B cell (primary cell): ENCODE measurements at regions not wholly inside any gene's neighbourhood (a gene's known extent, or its start where the extent isn't known, plus 50 kb on each side); places are given as distances from the start of the nearest gene placed in this dataset.

Source experiments
- ATAC-seq: fragments of 200-7000 bp; cut with Tn5 transposase; one replicate; pipeline ENCODE4 v1.10.0; 2021; ENCODE audit warnings: low read depth, mild to moderate bottlenecking, moderate number of reproducible peaks, moderate library complexity
- CTCF ChIA-PET: fragments of 350-600 bp; sonication (Branson Sonifier 250); formaldehyde crosslinking; loops from one replicate; lab custom pipeline; 2021; ENCODE audit warnings: antibody characterized with exemption, inconsistent platforms; lab: Charles Lee
- POLR2A ChIA-PET: fragments of 350-600 bp; sonication (Branson Sonifier 250); formaldehyde crosslinking; loops from one replicate; lab custom pipeline; 2021; ENCODE audit warnings: antibody characterized with exemption; lab: Charles Lee
- DNase-seq: peaks from one replicate; pipeline ENCODE4 v3.0.0; 2013
- H2AFZ ChIP-seq: 2 replicates; pipeline ENCODE4 v1.6.1; 2012; ENCODE audit warnings: mild to moderate bottlenecking, low read depth, low read length; ENCODE audit not compliant: insufficient read depth, poor library complexity, severe bottlenecking
- H3K27ac ChIP-seq, 2 donors: 1 replicate in 1 of 2; 2 replicates in 1 of 2; pipeline ENCODE4 v1.5.1; 2012 to 2013; ENCODE audit warnings: low read length in 2 of 2, mild to moderate bottlenecking in 2 of 2, moderate library complexity in 1 of 2
- H3K27me3 ChIP-seq, 4 experiments: fragments of 200-600 bp in 1 of 4; sonication (generic) in 1 of 4; replicated peaks in 1 of 4; 1 replicate in 2 of 4; 2 replicates in 2 of 4; pipeline versions ENCODE4 v1.6.1 to v1.7.0; 2013 to 2016; ENCODE audit warnings: low read length in 3 of 4, mild to moderate bottlenecking in 2 of 4, mixed read lengths in 1 of 4, moderate library complexity in 1 of 4; ENCODE audit not compliant: insufficient read depth in 4 of 4, control insufficient read depth in 3 of 4; ENCODE audit errors: control extremely low read depth in 1 of 4
- H3K36me3 ChIP-seq, 2 experiments: replicated peaks in 1 of 2; 1 replicate in 1 of 2; 2 replicates in 1 of 2; pipeline versions ENCODE4 v1.6.1 to v1.7.1; 2013; ENCODE audit warnings: low read length in 1 of 2; ENCODE audit not compliant: insufficient read depth in 2 of 2, control insufficient read depth in 1 of 2; ENCODE audit errors: control extremely low read depth in 1 of 2, extremely low read depth in 1 of 2
- H3K4me1 ChIP-seq, 2 donors: fragments of 200-600 bp in 1 of 2; sonication (generic) in 1 of 2; 1 replicate in 1 of 2; 2 replicates in 1 of 2; pipeline versions ENCODE4 v1.5.1 to v1.6.1; 2013 to 2017; ENCODE audit warnings: low read length in 2 of 2; ENCODE audit not compliant: control insufficient read depth in 2 of 2, insufficient read depth in 2 of 2
- H3K4me2 ChIP-seq: replicated peaks from 2 replicates; pipeline ENCODE3; 2012; ENCODE audit warnings: mild to moderate bottlenecking, low read depth, low read length; ENCODE audit not compliant: poor library complexity, severe bottlenecking
- H3K4me3 ChIP-seq, 5 experiments: fragments of 200-600 bp in 1 of 5; sonication (generic) in 1 of 5; 1 replicate in 3 of 5; 2 replicates in 2 of 5; pipeline versions ENCODE4 v1.5.1 to v1.7.0; 2011 to 2016; ENCODE audit warnings: low read length in 4 of 5, mild to moderate bottlenecking in 4 of 5, low read depth in 2 of 5, control low read depth in 1 of 5, moderate library complexity in 1 of 5; ENCODE audit not compliant: insufficient read depth in 1 of 5; ENCODE audit errors: control extremely low read depth in 1 of 5, extremely low read depth in 1 of 5
- H3K79me2 ChIP-seq: fragments of 200-600 bp; sonication (generic); one replicate; pipeline ENCODE4 v1.6.0; 2016; ENCODE audit warnings: low read length; ENCODE audit not compliant: control insufficient read depth, insufficient read depth
- H3K9ac ChIP-seq: fragments of 200-600 bp; sonication (generic); 2 replicates; pipeline ENCODE4 v1.6.1; 2017; ENCODE audit warnings: mild to moderate bottlenecking, low read length, moderate library complexity
- H3K9me3 ChIP-seq, 3 donors: one replicate each; pipeline versions ENCODE4 v1.6.1 to v1.7.1; 2013; ENCODE audit warnings: low read length in 2 of 3; ENCODE audit not compliant: control insufficient read depth in 2 of 3, insufficient read depth in 1 of 3; ENCODE audit errors: control extremely low read depth in 1 of 3
- H4K20me1 ChIP-seq: 2 replicates; pipeline ENCODE4 v1.6.0; 2012; ENCODE audit warnings: mild to moderate bottlenecking, low read length; ENCODE audit not compliant: insufficient read depth, control insufficient read depth, poor library complexity, severe bottlenecking
- H3K27ac Mint-ChIP-seq: one replicate; pipeline ENCODE4 v1.8.0; 2021; ENCODE audit warnings: mixed read lengths
- H3K27me3 Mint-ChIP-seq: one replicate; pipeline ENCODE4 v1.8.0; 2021; ENCODE audit warnings: mixed read lengths
- H3K4me1 Mint-ChIP-seq: one replicate; pipeline ENCODE4 v1.8.0; 2021; ENCODE audit warnings: mixed read lengths
- H3K4me3 Mint-ChIP-seq: one replicate; pipeline ENCODE4 v1.8.0; 2021; ENCODE audit warnings: mixed read lengths
- H3K9me3 Mint-ChIP-seq: one replicate; pipeline ENCODE4 v1.8.0; 2022; ENCODE audit warnings: mixed read lengths; ENCODE audit not compliant: insufficient read depth
- CTCF ChIP-seq: fragments of 200-600 bp; IDR thresholded peaks from one replicate; pipeline ENCODE4 v1.8.0; 2022; ENCODE audit warnings: antibody characterized with exemption, mild to moderate bottlenecking
- EZH2 ChIP-seq: IDR thresholded peaks from 2 replicates; pipeline ENCODE4 v1.6.1; 2012; ENCODE audit warnings: borderline replicate concordance, low read depth, mild to moderate bottlenecking, moderate library complexity, low read length; ENCODE audit not compliant: insufficient read depth, poor library complexity, severe bottlenecking
- WGBS: methylation state at CpG from one replicate; pipeline ENCODE4 v1.1.5; 2013; ENCODE audit warnings: missing lambda C conversion rate; ENCODE audit not compliant: insufficient coverage; 5-methylcytosine and 5-hydroxymethylcytosine counted together
- intact Hi-C: fragments of 100-400 bp; cut with micrococcal nuclease; formaldehyde crosslinking; loops from one replicate; pipeline ENCODE4 v1.10.0; 2022

- no peaks in the 10 kb centered on the region for H3K36me3 ChIP-seq
- no peaks in the 10 kb centered on the region for H3K27me3 ChIP-seq
- no peaks in the 10 kb centered on the region for H3K9me3 ChIP-seq
- 0% methylated on average over 1 of the region's 2 CpGs for WGBS
- H2AFZ ChIP-seq: no peak overlapping the region
- H3K9ac ChIP-seq: no peak overlapping the region
- DNase-seq (no peak), ATAC-seq (no peak)
- CTCF ChIA-PET: no interaction called here
- no peaks in the 10 kb centered on the region for H3K27me3 Mint-ChIP-seq
- H3K4me3 Mint-ChIP-seq: no peak overlapping the region
- intact Hi-C loops: no loop called here
- no peaks in the 10 kb centered on the region for H3K4me1 ChIP-seq
- no peaks in the 10 kb centered on the region for H3K9me3 Mint-ChIP-seq
- no peaks in the 10 kb centered on the region for H3K79me2 ChIP-seq
- TF ChIP-seq EZH2 (no peak), CTCF (no peak)
- no peak overlapping the region for H3K27ac Mint-ChIP-seq
- no peak overlapping the region for H3K4me3 ChIP-seq
- no peaks in the 10 kb centered on the region for H3K4me1 Mint-ChIP-seq
- no peak overlapping the region for H3K4me2 ChIP-seq
- POLR2A ChIA-PET: no interaction called here
- H3K27ac ChIP-seq: no peak overlapping the region
- no peaks in the 10 kb centered on the region for H4K20me1 ChIP-seq
Measured at GRCh38 chr4:179601671-179602070, 2159.4 kb upstream of the AGA start.

GRCh38 chr4:179605196-179605595 is 2163.0 kb upstream of the AGA start:
- Histone ChIP-seq H2AFZ (no peak overlapping the region), H3K27ac (no peak overlapping the region), H3K4me1 (no peaks in the 10 kb centered on the region), H3K9me3 (no peaks in the 10 kb centered on the region), H3K36me3 (no peaks in the 10 kb centered on the region), H3K27me3 (no peaks in the 10 kb centered on the region), H4K20me1 (no peaks in the 10 kb centered on the region), H3K9ac (no peak overlapping the region), H3K4me3 (no peak overlapping the region), H3K79me2 (no peaks in the 10 kb centered on the region), H3K4me2 (no peak overlapping the region)
- Mint-ChIP-seq H3K27ac (no peak overlapping the region), H3K9me3 (no peaks in the 10 kb centered on the region), H3K4me1 (no peaks in the 10 kb centered on the region), H3K27me3 (no peaks in the 10 kb centered on the region), H3K4me3 (no peak overlapping the region)
- ChIA-PET POLR2A (no interaction called here), CTCF (no interaction called here)
- intact Hi-C loops: no loop called here
- DNase-seq: no peak
- TF ChIP-seq CTCF: no peak
- no peak for TF ChIP-seq EZH2
- ATAC-seq: no peak
- 79% methylated on average over 2 of the region's 5 CpGs for WGBS
